ENCODE measurements at regions not wholly inside any gene's neighbourhood (a gene's known extent, or its start where the extent isn't known, plus 50 kb on each side); places are given as distances from the start of the nearest gene placed in this dataset.

DNA sequence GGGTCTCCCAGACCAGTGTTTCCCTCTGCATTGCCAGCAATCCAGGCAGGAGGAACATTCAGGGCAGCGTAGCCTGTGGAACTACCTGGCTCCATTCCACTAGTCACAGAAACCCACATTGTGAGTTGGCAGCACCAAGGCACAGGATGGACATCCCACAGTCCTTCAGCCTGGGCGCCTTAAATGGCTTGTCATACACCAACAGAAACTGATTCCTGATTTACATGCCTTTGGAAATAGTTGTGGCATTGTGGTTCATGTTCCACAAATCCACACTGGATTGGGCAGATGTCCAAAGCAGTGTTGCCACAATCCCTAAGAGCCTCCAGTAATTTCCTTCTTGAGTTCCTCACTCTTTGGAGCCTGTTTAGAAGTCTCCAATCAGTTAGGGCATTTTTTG lies 225.6 kb downstream of the BLID start:
- Histone ChIP-seq H3K9me3 (no peaks in the 10 kb centered on the region), H3K27me3 (no peaks in the 10 kb centered on the region), H3K36me3 (no peaks in the 10 kb centered on the region), H3K4me1 (peaks cover 0 to 7% (median 3%) of the 10 kb centered on the region in 4 donors), H3K4me3 (no peak overlapping the region), H3K27ac (no peak overlapping the region)
- intact Hi-C loops (cut with DNase I; ENCODE audit: low total_unique reads) = no loop called here
- no peak for TF ChIP-seq EP300 (IDR thresholded peaks at IDR 0.05; ENCODE audit: low read depth)
- no peak for TF ChIP-seq POLR2A (IDR thresholded peaks at IDR 0.05)
- TF ChIP-seq POLR2AphosphoS5 (IDR thresholded peaks at IDR 0.05) = no peak
- no peak for TF ChIP-seq CTCF (IDR thresholded peaks at IDR 0.05)
- in situ Hi-C loops (cut with MboI; ENCODE audit: low pct_ligation_motif_present in 1 of 4, low pct_unique_long_range_greater_than_20kb in 1 of 4, low sequenced_read_pairs in 3 of 4) = no loop called here
- DNase-seq = no peak
- 20 to 74% methylated on average over 1 to 2 of the region's 2 CpGs for WGBS, 2 donors (ENCODE audit: low coverage in 1 of 2)

DNA sequence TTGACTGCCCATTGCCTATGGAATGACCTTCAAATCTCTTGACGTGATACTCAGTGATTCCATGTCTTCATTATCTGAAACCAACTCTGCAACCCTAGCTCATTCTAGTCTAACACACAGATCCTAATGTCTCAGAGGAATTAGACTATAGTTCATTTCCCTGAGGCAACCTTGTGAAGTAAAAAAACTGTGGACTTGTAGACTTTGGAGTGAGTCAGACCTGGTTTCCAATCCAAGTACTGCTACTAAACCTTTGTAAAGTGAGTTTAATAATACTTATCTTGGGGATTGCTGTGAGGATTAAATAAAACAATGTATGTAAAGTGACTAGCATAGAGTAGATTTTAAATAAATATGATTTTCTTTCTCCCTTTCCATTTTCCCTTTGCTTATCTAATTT lies 226.1 kb downstream of the BLID start:
- intact Hi-C loops (cut with DNase I; ENCODE audit: low total_unique reads) (no loop called here), in situ Hi-C loops (cut with MboI; ENCODE audit: low pct_ligation_motif_present in 1 of 4, low pct_unique_long_range_greater_than_20kb in 1 of 4, low sequenced_read_pairs in 3 of 4) (no loop called here)
- Histone ChIP-seq H3K9me3 (no peaks in the 10 kb centered on the region), H3K27ac (no peak overlapping the region), H3K4me3 (no peak overlapping the region), H3K4me1 (peaks cover 0 to 7% (median 3%) of the 10 kb centered on the region in 4 donors), H3K36me3 (no peaks in the 10 kb centered on the region), H3K27me3 (no peaks in the 10 kb centered on the region)
- no peak for DNase-seq
- WGBS, 2 donors (ENCODE audit: low coverage in 1 of 2) = 70 to 95% methylated on average over 1 of the region's 1 CpG
- no peak for TF ChIP-seq EP300 (IDR thresholded peaks at IDR 0.05; ENCODE audit: low read depth)
- TF ChIP-seq POLR2A (IDR thresholded peaks at IDR 0.05) = no peak
- no peak for TF ChIP-seq POLR2AphosphoS5 (IDR thresholded peaks at IDR 0.05)
- no peak for TF ChIP-seq CTCF (IDR thresholded peaks at IDR 0.05)

DNA sequence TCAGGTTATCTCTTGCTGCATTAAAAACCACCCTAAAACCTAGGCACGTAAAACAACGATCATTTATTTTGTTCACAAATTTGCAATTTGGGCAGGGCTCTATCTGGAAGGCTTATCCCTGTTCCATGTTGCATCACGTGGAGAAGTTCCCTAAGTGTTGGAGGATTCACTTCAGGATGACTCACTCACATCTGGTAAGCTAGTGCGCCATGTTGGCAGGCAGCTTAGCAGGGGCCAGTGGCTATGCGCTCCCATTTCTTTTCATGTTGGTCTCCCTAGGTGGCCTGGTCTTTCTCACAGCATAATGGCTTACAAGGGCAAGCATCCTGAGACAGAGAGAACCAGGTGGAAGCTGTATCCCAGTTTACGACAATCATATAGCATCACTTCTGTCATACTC lies 226.8 kb downstream of the BLID start:
- no peak for DNase-seq
- in situ Hi-C loops (cut with MboI; ENCODE audit: low pct_ligation_motif_present in 1 of 4, low pct_unique_long_range_greater_than_20kb in 1 of 4, low sequenced_read_pairs in 3 of 4) (no loop called here), intact Hi-C loops (cut with DNase I; ENCODE audit: low total_unique reads) (no loop called here)
- H3K27me3 ChIP-seq = no peaks in the 10 kb centered on the region
- 87 to 100% methylated on average over 2 to 6 of the region's 6 CpGs for WGBS, 2 donors (ENCODE audit: low coverage in 1 of 2)
- H3K4me3 ChIP-seq = no peak overlapping the region
- peaks cover 0 to 7% (median 3%) of the 10 kb centered on the region in 4 donors for H3K4me1 ChIP-seq
- H3K36me3 ChIP-seq = no peaks in the 10 kb centered on the region
- TF ChIP-seq EP300 (IDR thresholded peaks at IDR 0.05; ENCODE audit: low read depth) (no peak), POLR2AphosphoS5 (IDR thresholded peaks at IDR 0.05) (no peak), CTCF (IDR thresholded peaks at IDR 0.05) (no peak), POLR2A (IDR thresholded peaks at IDR 0.05) (no peak)
- H3K9me3 ChIP-seq = no peaks in the 10 kb centered on the region
- H3K27ac ChIP-seq = no peak overlapping the region

DNA sequence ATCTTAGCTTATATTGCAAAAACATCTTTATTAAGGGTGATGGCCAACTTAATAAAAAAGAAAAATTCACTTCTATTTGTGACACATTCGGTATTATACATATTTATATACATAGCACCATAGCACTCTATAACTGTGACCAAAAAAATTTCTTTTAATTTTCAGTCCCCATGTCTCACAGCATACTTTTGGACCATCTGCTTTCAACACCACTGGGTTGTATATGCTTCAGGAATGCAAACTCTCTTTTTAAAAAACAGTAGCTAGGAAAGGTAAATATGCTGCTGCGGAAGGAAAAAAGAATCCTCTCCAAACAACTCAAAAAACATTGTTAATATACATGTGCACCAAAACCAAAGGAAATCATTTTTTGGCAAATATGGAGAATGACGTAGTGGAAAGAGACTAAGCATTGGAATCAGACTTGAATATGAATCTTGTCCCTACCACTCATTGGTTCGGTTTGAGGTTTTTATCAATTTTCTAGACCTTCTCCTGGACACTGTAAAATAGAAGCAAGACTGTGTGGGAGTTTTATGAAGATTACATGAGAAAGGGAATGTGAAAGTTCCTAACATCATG lies 227.9 kb downstream of the BLID start:
- Histone ChIP-seq H3K27ac (no peak overlapping the region), H3K27me3 (no peaks in the 10 kb centered on the region), H3K4me3 (no peak overlapping the region), H3K36me3 (no peaks in the 10 kb centered on the region), H3K4me1 (peaks cover 0 to 7% (median 3%) of the 10 kb centered on the region in 4 donors), H3K9me3 (no peaks in the 10 kb centered on the region)
- intact Hi-C loops (cut with DNase I; ENCODE audit: low total_unique reads) = no loop called here
- WGBS, 2 donors (ENCODE audit: low coverage in 1 of 2) = 85 to 97% methylated on average over 4 of the region's 4 CpGs
- in situ Hi-C loops (cut with MboI; ENCODE audit: low pct_ligation_motif_present in 1 of 4, low pct_unique_long_range_greater_than_20kb in 1 of 4, low sequenced_read_pairs in 3 of 4) = no loop called here
- no peak for TF ChIP-seq POLR2A (IDR thresholded peaks at IDR 0.05)
- TF ChIP-seq EP300 (IDR thresholded peaks at IDR 0.05; ENCODE audit: low read depth) = no peak
- TF ChIP-seq CTCF (IDR thresholded peaks at IDR 0.05) = no peak
- no peak for TF ChIP-seq POLR2AphosphoS5 (IDR thresholded peaks at IDR 0.05)
- no peak for DNase-seq

All from transverse colon (tissue), 4 donors.